ENCODE measurements at regions not wholly inside any gene's neighbourhood (a gene's known extent, or its start where the extent isn't known, plus 50 kb on each side); places are given as distances from the start of the nearest gene placed in this dataset.

DNA sequence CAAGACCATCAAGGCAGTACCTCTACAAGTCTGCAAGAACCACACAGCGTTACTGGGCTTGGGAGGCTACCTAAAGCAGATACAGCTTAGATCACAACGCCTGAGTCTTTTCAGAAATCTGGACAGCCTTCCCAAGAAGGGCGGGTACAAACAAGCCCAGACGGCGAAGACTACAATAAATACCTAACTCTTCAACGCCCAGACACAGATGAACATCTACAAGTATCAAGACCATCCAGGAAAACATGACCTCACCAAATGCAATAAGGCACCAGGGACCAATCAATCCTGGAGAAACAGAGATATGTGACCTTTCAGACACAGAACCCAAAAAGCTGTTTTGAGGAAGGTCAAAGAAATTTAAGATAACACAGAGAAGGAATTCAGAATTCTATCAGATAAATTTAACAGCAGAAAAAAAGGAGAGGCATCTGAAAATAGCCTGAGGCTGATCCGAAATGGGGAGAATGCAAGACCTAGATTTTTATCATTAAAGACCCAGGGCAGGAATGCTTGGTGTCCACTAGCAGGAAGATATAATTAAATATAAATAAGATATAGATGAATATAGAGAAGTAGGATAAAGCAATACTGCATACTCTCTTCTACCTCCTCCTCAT is 131.7 kb upstream of the COL21A1 start:
- WGBS (ENCODE audit: extremely low coverage, insufficient read length, low lambda C conversion rate): no CpG with 5 or more reads among the region's 7 CpGs
- no peak overlapping the region for H4K91ac ChIP-seq (ENCODE audit: insufficient read length, low read depth, low read length)
- H4K20me1 ChIP-seq (ENCODE audit: control insufficient read depth, insufficient read depth, insufficient read length): no peaks in the 10 kb centered on the region
- no peaks in the 10 kb centered on the region for H3K4me1 Mint-ChIP-seq
- no peak overlapping the region for H2AFZ ChIP-seq (ENCODE audit: low read length)
- no peak overlapping the region for H2BK15ac ChIP-seq (ENCODE audit: low read depth, low read length)
- no peak overlapping the region for H3K27ac Mint-ChIP-seq
- no peak for DNase-seq
- H3K23me2 ChIP-seq (ENCODE audit: insufficient read length, low read depth, low read length, poor library complexity, severe bottlenecking): no peaks in the 10 kb centered on the region
- H3T11ph ChIP-seq (ENCODE audit: low read length): no peak overlapping the region
- H3K18ac ChIP-seq (ENCODE audit: insufficient read length, low read depth, low read length): no peak overlapping the region
- no peak overlapping the region for H3K4ac ChIP-seq (ENCODE audit: low read depth, low read length)
- no peaks in the 10 kb centered on the region for H3K9me3 ChIP-seq (ENCODE audit: control insufficient read depth, low read depth, low read length)
- H3K9me3 Mint-ChIP-seq: no peaks in the 10 kb centered on the region; a peak in 1 of 5 replicates
- H4K8ac ChIP-seq (replicated peaks; ENCODE audit: insufficient read length, low read depth, low read length): no peak overlapping the region
- H2AK5ac ChIP-seq (ENCODE audit: insufficient read length, low read length): no peak overlapping the region
- H3K79me2 ChIP-seq (ENCODE audit: insufficient read depth, low read length): no peaks in the 10 kb centered on the region
- no peak overlapping the region for H4K5ac ChIP-seq (ENCODE audit: insufficient read length, low read depth, low read length)
- no peak overlapping the region for H2BK120ac ChIP-seq (ENCODE audit: low read depth, low read length, poor library complexity, severe bottlenecking)
- H2BK5ac ChIP-seq (ENCODE audit: insufficient read length, low read length): no peak overlapping the region
- H3K23ac ChIP-seq (ENCODE audit: insufficient read length, low read depth, low read length): no peak overlapping the region
- no peak overlapping the region for H2BK12ac ChIP-seq (ENCODE audit: insufficient read length, low read depth, low read length)
- no peak overlapping the region for H3K27ac ChIP-seq (ENCODE audit: insufficient read length, low read depth, low read length)
- no peaks in the 10 kb centered on the region for H3K36me3 Mint-ChIP-seq (ENCODE audit: insufficient read depth in 1 of 3, low read depth in 3 of 3)
- no peak overlapping the region for H3K4me3 Mint-ChIP-seq
- H3K14ac ChIP-seq (ENCODE audit: insufficient read depth, low read length): no peak overlapping the region
- no peak overlapping the region for H3K4me2 ChIP-seq (ENCODE audit: insufficient read depth, insufficient read length, low read length)
- H3K79me1 ChIP-seq (ENCODE audit: insufficient read depth, low read depth, low read length, poor library complexity, severe bottlenecking): no peaks in the 10 kb centered on the region
- H3K56ac ChIP-seq (ENCODE audit: insufficient read length, low read depth, low read length): no peak overlapping the region
- no peaks in the 10 kb centered on the region for H3K4me1 ChIP-seq (ENCODE audit: insufficient read depth, low read length)
- no peaks in the 10 kb centered on the region for H3K27me3 Mint-ChIP-seq (ENCODE audit: low read depth)
- H2BK20ac ChIP-seq (ENCODE audit: low read depth, low read length, poor library complexity, severe bottlenecking): no peak overlapping the region
- H3K27me3 ChIP-seq (ENCODE audit: insufficient read depth, low read length): no peaks in the 10 kb centered on the region
- no peak overlapping the region for H3K9ac ChIP-seq (ENCODE audit: extremely low read depth, insufficient read length, low read length)
- TF ChIP-seq, protein P1, sequence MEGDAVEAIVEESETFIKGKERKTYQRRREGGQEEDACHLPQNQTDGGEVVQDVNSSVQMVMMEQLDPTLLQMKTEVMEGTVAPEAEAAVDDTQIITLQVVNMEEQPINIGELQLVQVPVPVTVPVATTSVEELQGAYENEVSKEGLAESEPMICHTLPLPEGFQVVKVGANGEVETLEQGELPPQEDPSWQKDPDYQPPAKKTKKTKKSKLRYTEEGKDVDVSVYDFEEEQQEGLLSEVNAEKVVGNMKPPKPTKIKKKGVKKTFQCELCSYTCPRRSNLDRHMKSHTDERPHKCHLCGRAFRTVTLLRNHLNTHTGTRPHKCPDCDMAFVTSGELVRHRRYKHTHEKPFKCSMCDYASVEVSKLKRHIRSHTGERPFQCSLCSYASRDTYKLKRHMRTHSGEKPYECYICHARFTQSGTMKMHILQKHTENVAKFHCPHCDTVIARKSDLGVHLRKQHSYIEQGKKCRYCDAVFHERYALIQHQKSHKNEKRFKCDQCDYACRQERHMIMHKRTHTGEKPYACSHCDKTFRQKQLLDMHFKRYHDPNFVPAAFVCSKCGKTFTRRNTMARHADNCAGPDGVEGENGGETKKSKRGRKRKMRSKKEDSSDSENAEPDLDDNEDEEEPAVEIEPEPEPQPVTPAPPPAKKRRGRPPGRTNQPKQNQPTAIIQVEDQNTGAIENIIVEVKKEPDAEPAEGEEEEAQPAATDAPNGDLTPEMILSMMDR (conservative IDR thresholded peaks at IDR 0.05): no peak
